HG03196 (cell line): ENCODE measurements at regions not wholly inside any gene's neighbourhood (a gene's known extent, or its start where the extent isn't known, plus 50 kb on each side); places are given as distances from the start of the nearest gene placed in this dataset.
"Not testable (repeated sequence)": the region's sequence is repeated elsewhere in the genome, so short reads cannot be mapped to it uniquely, and the experiment has no call there.

ENCODE experiments used
- ATAC-seq: cut with Tn5 transposase; IDR thresholded peaks from one replicate; pipeline ENCODE4 v1.9.1; 2021; ENCODE audit not compliant: unreplicated experiment

DNA sequence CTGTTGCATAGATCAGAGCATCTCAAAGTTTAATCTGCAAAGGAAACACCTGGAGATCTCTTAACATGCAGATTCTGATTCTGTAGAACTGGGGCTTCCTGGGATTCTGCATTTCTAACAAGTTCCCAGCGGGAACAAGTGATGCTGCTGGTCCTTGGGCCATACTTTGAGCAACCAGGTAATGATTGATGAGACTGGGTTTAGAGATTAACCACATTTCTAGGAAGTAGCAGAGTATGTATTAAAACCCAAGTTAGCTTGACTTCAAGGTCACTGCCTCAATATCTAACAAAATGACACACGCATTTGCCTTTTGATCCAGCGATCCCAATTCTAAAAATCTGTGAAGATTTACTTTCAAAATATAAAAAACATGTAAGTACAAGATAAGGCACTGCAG lies 83.0 kb upstream of the DTNBP1 start:
- no peak for ATAC-seq

DNA sequence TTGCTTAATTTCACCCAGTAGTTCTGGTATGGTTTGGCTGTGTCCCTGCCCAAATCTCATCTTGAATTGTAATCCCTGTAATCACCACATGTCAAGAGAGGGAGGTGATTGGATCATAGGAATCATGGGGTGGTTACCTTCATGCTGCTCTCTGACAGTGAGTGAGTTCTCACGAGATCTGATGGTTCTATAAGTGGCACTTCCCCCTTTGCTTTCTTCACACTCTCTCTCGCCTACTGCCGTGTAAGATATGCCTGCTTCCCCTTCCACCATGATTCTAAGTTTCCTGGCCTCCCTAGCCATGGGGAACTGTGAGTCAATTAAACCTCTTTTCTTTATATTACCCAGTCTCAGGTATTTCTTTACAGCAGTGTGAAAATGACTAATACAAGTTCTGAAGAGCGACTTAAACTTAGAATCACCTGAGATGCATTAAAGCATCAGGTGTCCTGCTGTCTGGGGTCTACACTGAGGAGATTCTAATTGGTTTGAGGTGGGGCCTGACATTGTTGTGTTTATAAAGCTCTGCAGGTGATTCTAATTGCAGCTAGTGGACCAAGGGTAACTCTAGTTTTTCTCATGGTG lies 82.1 kb upstream of the DTNBP1 start:
- no peak for ATAC-seq

DNA sequence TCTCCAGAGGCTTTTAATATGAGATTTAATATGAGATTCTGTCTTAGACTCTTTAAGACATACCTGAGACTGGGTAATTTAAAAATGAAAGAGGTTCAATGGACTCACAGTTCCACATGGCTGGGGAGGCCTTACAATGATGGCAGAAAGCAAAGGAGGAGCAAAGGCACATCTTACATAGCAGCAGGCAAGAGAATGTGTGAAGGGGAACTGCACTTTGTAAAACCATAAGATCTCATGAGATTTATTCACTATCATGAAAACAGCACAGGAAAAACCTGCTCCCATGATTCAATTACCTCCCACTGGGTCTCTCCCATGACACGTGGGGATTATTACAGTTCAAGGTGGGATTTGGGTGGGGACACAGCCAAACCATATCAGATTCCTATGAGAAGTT lies 79.2 kb upstream of the DTNBP1 start:
- not testable (repeated sequence) for ATAC-seq

DNA sequence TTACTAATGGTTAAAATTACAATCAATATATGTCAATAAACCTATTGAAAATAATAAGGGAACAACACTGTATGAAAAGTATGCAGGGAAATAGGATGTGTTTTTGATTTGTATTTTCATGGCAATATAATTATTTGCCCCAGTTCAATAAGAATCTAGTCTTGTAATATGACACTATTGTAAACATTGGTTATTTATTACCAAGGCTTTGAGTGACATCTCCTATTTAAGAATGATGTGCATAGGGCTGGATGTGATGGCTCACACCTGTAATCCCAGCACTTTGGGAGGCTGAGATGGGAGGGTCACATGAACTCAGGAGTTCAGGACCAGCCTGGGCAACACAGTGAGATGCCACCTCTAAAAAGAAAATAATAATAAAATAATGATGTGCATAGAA lies 78.6 kb upstream of the DTNBP1 start:
- ATAC-seq = no peak

DNA sequence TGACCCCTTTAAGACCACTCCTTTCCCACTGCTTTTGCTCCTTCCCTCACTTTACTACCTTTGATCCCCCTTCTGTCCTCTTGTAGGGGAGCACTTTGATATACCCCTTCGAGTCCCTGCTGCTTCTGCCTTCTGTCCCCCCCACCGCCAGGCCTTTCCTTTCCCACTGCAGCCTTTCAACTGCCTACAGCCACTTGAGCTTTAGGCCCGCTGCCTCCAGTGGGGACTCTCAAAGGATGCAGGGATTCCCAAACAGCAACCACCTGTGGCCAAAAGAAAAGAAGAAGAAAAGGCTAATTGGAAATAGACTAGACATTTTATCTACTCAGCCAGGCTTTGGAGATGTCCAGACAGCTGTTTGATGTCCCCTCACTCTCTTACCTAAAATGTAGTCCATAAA lies 77.0 kb upstream of the DTNBP1 start:
- no peak for ATAC-seq

DNA sequence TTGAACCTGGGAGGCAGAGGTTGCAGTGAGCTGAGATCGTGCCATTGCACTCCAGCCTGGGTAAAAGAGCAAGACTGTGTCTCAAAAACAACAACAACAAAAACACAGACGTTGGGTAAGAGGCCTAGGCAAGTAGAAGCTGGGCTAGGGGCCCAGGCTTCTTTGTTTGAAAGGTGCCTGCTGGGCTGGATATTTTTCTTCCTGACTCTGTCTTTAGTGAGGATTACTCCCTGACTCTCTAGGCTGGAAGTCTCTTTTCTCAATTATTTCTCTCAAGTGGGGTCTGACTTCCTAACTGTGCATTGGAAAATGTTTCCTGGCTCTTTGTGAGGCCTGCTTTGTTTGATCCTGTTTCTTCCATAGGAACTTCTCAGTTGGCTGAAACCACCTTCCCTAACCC lies 76.5 kb upstream of the DTNBP1 start:
- ATAC-seq = no peak

DNA sequence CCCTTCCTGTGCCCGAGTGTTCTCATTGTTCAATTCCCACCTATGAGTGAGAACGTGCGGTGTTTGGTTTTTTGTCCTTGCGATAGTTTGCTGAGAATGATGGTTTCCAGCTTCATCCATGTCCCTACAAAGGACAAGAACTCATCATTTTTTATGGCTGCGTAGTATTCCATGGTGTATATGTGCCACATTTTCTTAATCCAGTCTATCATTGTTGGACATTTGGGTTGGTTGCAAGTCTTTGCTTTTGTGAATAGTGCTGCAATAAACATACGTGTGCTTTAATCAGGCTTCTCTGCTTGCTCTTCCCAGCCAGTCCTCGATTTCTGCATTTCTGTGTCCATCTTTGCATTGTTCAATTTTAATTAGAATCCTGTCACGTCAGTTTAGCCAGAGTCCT lies 75.4 kb upstream of the DTNBP1 start:
- not testable (repeated sequence) for ATAC-seq

DNA sequence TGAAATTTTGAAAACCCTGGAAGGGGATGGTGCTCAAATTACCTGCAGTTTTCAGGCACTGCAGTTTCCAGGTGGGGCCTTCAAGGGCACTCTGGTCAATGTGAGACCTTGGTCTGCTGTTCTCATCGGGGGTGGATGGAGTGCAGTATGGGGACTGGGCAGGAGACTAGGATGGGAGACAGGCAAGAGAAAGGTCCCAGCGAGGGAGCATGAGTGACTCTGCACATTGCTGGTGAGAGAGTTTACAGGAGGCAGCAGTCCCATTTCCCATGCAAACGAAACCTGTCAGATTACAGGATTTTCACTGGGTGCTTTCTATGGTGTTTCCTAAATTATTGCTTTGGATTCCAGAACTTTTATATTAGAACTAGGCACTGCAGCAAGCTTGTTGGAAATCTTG lies 73.5 kb upstream of the DTNBP1 start:
- ATAC-seq = no peak

DNA sequence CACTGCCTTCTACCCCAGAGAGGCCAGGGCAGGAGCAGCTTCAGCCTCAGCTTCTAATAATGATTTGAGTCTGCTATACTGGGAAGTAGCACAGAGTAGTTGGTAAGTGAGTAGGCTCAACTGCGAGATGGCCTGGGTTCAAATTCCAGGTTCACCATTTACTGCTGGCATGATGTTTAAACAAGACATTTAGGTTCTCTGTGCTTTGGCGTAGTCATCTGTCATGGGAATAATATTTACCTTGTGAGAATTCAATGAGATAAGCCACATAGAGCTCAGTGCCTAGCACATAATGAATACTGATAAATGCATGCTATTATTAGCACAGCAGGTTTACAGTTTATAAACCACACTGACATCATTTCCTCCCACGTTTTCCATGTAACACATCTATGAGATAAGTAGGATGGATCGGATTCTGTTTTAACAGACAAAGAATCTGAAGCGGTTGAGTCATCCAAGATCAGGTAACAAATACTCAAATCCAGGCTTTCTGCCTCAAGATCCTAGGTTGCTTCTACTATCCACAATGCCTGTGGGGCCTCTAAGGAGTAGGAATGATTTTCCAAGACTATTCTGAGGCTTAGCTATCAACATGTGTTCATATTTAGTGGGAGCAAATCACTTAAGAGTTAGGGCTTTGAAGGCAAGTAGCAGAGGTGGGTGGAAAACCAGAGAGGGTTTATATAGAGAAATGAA lies 72.9 kb upstream of the DTNBP1 start:
- ATAC-seq = no peak

DNA sequence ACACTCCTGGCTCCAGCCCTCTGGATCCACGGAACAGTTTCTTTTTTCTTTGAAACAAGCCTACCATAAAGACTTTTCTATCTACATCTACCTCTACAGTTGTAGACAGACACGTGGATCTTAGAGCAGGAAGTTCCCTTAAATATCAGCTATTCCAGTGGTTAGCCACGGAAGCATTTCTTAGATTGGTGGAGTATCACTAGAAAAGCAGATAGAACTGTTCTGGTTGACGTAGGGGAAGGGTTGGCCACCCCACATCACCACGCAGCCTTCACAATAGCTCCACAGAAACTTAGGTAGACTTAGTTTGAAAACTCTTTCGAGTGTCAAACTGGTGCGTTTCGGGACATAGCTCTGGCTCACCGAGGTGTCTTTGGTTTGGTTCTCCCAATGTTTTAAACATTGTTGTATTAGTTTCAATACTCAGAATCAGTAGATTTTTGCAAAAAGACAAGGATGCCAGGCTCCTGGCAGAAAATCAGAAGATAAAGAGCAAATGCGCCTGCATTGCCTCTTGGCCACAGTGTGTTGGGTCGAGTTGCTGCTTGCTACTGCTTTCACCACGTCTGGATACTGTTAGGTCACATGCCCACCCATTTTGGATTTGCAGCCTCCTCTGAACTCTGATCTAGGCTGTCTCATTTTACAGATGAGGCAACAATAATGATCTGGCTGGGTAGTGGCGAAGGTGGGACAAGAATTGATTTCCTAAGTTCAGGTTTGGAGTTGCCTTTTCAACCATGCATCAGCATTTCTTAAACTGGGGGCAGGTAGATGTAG lies 71.5 kb upstream of the DTNBP1 start:
- ATAC-seq = no peak

DNA sequence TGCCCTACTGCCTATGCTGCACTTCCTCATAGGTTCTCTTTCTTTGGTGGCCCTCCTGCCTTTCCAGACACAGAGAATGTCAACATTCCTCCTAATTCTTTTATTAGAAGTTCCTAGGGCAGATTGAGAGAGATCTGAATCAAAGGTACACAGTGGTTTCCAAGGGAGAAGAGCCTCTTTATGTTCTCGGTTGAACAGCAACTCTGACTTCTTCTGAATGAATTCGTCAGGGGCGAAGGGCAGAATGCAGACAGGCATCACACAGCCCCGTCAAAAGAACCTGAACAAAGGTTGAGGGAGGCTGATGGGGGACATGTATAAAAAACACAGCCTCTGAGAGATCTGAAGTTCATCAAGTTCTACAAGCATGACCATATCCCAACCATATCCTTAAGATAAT lies 68.1 kb upstream of the DTNBP1 start:
- no peak for ATAC-seq

DNA sequence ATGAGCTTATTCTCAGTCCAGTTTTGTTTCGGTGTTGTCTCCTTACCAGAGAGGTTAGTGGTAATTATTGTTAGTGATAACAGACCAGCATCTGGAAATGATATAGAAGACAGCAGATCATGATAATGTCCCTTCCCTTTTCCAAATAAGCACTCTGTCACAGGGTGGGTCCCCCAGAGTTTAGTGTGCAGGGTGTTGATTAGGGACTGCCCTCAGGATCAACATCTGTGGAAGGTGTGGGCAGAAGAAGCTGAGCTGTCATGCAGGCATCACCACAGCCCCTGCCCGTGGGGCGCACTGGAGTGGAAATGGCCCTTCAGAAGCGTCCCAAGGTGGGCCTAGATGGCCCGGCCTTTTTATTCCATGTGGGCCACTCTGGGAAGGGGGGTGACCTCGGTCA lies 67.6 kb upstream of the DTNBP1 start:
- ATAC-seq = no peak

DNA sequence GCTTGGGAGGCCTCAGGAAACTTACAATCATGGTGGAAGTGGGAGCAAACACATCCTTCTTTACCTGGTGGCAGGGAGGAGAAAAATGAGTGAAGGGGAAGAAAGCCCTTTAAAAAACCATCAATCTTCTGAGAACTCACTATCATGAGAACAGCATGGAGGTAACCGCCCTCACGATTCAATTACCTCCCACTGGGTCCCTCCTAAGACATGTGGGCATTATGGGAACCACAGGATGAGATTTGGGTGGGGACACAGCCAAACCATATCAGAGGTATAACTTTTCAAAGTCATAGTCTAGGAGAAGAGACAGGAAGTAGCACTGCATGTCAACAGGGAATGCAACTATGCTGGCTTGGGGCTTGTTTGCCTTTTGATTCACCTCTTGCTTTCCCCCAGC lies 59.9 kb upstream of the DTNBP1 start:
- ATAC-seq = no peak

DNA sequence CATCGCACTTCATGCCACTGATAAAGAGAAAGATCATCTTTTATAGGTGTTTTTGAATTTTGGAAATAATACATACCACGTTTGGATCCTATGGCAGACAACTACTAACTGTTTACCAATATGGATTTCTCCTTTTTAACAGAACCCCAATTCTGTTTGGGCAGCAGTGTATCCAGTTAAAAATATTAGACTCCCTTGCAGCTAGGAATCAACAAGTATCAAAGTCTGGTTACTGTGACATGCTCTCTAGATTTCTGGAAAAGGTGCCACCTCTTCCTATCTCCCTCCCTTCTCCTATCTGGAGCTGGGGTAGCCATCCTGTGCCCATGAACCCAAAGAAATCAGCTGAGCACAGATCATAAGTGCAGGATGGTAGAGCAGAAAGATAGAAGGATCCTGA lies 54.1 kb upstream of the DTNBP1 start:
- no peak for ATAC-seq

DNA sequence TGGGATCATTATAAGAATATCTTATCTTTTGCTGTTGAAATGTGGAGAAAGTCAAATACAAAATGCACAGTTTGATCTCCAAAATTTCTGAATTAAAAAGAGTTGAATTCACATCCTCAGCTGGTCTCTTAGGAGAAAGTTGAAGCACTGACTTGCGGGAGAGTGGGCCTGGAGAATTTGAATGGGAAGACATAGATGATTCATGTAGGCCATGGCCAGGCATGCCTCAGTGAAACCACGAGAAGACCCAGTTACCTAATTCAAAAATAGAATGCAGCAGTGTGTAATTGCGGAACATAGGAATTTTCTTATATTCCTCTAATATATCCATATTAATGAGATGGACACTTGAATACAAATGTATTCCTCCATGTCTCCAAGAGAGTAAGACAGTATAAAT lies 53.0 kb upstream of the DTNBP1 start:
- ATAC-seq = no peak

DNA sequence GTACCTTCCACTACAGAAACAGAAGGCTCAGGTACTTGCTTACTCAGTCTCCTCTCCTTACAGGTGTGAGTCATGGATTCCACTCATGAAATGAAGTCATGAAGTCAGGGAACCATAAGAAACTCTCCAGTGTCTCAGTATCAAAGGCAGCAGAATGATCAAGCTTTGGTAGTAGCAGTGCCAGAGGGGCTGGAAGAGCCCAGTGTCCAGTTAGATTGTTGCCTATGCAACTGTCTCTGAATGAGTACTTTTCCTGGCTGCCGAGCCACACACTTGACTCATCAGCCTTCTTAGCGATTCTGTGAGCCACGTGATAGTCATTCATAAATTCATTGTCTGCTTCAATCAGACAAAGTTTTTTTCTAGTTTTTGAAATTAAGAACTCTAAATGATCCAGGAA lies 52.2 kb upstream of the DTNBP1 start:
- ATAC-seq = no peak

DNA sequence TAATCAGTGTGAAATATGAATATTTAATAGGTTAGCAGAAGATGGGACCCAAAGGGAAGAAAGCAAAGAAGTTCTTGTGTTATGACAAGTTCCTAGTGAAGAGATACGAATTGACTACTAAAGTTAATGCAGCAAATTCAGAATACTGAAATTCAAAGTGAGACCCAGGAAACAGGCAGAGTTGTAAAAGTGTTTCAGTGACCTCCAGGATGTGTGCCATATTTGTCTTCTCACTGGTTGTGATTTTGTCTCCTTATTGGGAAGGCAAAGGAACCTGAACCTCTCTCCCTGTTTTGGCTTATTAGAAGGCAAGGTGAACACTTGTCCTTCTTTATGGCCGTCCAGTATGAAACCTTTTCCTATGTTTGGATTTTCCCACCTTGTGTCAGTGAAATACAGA lies 51.8 kb upstream of the DTNBP1 start:
- ATAC-seq = no peak

DNA sequence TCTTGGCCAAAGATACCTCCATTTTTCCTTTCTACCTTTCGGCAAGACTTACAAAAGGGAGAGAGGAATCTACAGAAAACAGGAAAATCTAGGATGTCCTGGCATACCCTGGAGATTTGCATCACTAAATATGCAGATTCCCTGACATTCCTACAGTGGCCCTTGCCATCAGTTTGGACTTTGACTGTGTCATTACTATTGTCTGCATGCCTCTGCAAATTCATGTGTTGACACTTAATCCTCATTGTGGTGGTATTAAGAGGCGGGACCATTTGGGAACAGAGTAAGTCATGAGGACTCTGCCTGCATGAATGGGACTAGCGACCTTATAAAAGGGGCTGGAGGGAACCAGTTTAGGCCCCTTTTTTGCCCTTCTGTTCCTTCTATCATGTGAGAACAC lies 50.5 kb upstream of the DTNBP1 start:
- ATAC-seq = no peak

DNA sequence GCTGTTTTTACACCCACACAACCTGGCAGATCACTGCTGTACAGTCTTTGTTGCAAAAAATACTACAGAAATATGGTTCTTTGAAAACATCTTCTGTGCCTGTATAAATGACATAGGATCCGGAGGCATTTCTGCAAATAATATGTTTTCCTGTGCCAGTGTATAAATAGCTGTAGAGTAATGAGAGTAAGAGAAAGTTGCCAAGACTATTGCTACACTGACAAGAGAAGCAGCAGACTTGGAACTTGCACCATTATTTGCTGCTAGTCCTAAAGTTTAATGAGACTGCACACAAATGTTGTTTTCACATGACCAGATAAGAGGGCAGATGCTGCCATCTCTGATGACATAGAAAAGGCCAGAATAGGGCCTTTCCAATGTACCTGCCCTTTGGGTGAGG lies 50.0 kb upstream of the DTNBP1 start:
- no peak for ATAC-seq
